ENCODE measurements at regions not wholly inside any gene's neighbourhood (a gene's known extent, or its start where the extent isn't known, plus 50 kb on each side); places are given as distances from the start of the nearest gene placed in this dataset.

GRCh38 chr2:19609266-19609665 is 250.8 kb upstream of the OSR1 start:
- peak overlapping the region; percentile 76 for H3K27ac ChIP-seq (ENCODE audit: poor library complexity, severe bottlenecking)
- H3K27me3 ChIP-seq (ENCODE audit: insufficient read depth, poor library complexity, severe bottlenecking): no peaks in the 10 kb centered on the region
- TF ChIP-seq CTCF (IDR thresholded peaks at IDR 0.05; ENCODE audit: poor library complexity, severe bottlenecking): no peak
- H3K9me3 ChIP-seq (ENCODE audit: severe bottlenecking): peaks cover 4% of the 10 kb centered on the region
- peaks cover 31% of the 10 kb centered on the region for H3K4me1 ChIP-seq (ENCODE audit: insufficient read depth, poor library complexity, severe bottlenecking)
- H3K4me3 ChIP-seq (ENCODE audit: severe bottlenecking): no peak overlapping the region
- H3K36me3 ChIP-seq (ENCODE audit: low read depth): no peaks in the 10 kb centered on the region
- no peak for DNase-seq (ENCODE audit: low spot score)
- no peak for ATAC-seq (ENCODE audit: low read depth)

- ATAC-seq (ENCODE audit: low read depth): peak; percentile 71
- Histone ChIP-seq H3K36me3 (ENCODE audit: low read depth) (no peaks in the 10 kb centered on the region), H3K27ac (ENCODE audit: poor library complexity, severe bottlenecking) (peak overlapping the region; percentile 76), H3K9me3 (ENCODE audit: severe bottlenecking) (no peaks in the 10 kb centered on the region), H3K4me3 (ENCODE audit: severe bottlenecking) (no peak overlapping the region), H3K4me1 (ENCODE audit: insufficient read depth, poor library complexity, severe bottlenecking) (peaks cover 31% of the 10 kb centered on the region), H3K27me3 (ENCODE audit: insufficient read depth, poor library complexity, severe bottlenecking) (no peaks in the 10 kb centered on the region)
- DNase-seq (ENCODE audit: low spot score): no peak
- TF ChIP-seq CTCF (IDR thresholded peaks at IDR 0.05; ENCODE audit: poor library complexity, severe bottlenecking): no peak
Observed at GRCh38 chr2:19607931-19608771, 249.7 kb upstream of the OSR1 start.

- ATAC-seq (ENCODE audit: low read depth): no peak
Observed at GRCh38 chr2:19607400-19607799, 249.0 kb upstream of the OSR1 start.

GRCh38 chr2:19600982-19601381 is 242.6 kb upstream of the OSR1 start:
- TF ChIP-seq CTCF (IDR thresholded peaks at IDR 0.05; ENCODE audit: poor library complexity, severe bottlenecking): no peak
- ATAC-seq (ENCODE audit: low read depth) (no peak), DNase-seq (ENCODE audit: low spot score) (no peak)
- no peaks in the 10 kb centered on the region for H3K36me3 ChIP-seq (ENCODE audit: low read depth)
- no peaks in the 10 kb centered on the region for H3K4me1 ChIP-seq (ENCODE audit: insufficient read depth, poor library complexity, severe bottlenecking)
- H3K9me3 ChIP-seq (ENCODE audit: severe bottlenecking): no peaks in the 10 kb centered on the region
- H3K27me3 ChIP-seq (ENCODE audit: insufficient read depth, poor library complexity, severe bottlenecking): no peaks in the 10 kb centered on the region
- no peak overlapping the region for H3K27ac ChIP-seq (ENCODE audit: poor library complexity, severe bottlenecking)
- H3K4me3 ChIP-seq (ENCODE audit: severe bottlenecking): no peak overlapping the region

More at GRCh38 chr2:19607400-19607799, 249.0 kb upstream of the OSR1 start:
- DNase-seq (ENCODE audit: low spot score): no peak
- Histone ChIP-seq H3K9me3 (ENCODE audit: severe bottlenecking) (no peaks in the 10 kb centered on the region), H3K27ac (ENCODE audit: poor library complexity, severe bottlenecking) (peak overlapping the region; percentile 76), H3K36me3 (ENCODE audit: low read depth) (no peaks in the 10 kb centered on the region), H3K4me1 (ENCODE audit: insufficient read depth, poor library complexity, severe bottlenecking) (peaks cover 27% of the 10 kb centered on the region), H3K27me3 (ENCODE audit: insufficient read depth, poor library complexity, severe bottlenecking) (no peaks in the 10 kb centered on the region), H3K4me3 (ENCODE audit: severe bottlenecking) (no peak overlapping the region)
- no peak for TF ChIP-seq CTCF (IDR thresholded peaks at IDR 0.05; ENCODE audit: poor library complexity, severe bottlenecking)

GRCh38 chr2:19600506-19600905 is 242.1 kb upstream of the OSR1 start:
- no peak overlapping the region for H3K4me3 ChIP-seq (ENCODE audit: severe bottlenecking)
- ATAC-seq (ENCODE audit: low read depth) (no peak), DNase-seq (ENCODE audit: low spot score) (no peak)
- H3K4me1 ChIP-seq (ENCODE audit: insufficient read depth, poor library complexity, severe bottlenecking): no peaks in the 10 kb centered on the region
- no peaks in the 10 kb centered on the region for H3K36me3 ChIP-seq (ENCODE audit: low read depth)
- no peaks in the 10 kb centered on the region for H3K9me3 ChIP-seq (ENCODE audit: severe bottlenecking)
- no peak for TF ChIP-seq CTCF (IDR thresholded peaks at IDR 0.05; ENCODE audit: poor library complexity, severe bottlenecking)
- no peak overlapping the region for H3K27ac ChIP-seq (ENCODE audit: poor library complexity, severe bottlenecking)
- no peaks in the 10 kb centered on the region for H3K27me3 ChIP-seq (ENCODE audit: insufficient read depth, poor library complexity, severe bottlenecking)

Measured in RWPE2 (cell line).